Aorta (tissue), 5 donors: ENCODE measurements at regions not wholly inside any gene's neighbourhood (a gene's known extent, or its start where the extent isn't known, plus 50 kb on each side); places are given as distances from the start of the nearest gene placed in this dataset.

ENCODE experiments used
- ATAC-seq: fragments of 200-7000 bp; cut with Tn5 transposase; one replicate; pipeline ENCODE4 v1.9.1; 2022; ENCODE audit warnings: moderate library complexity; ENCODE audit not compliant: low FRiP score
- DNase-seq, 2 donors: peaks; one replicate each; pipeline ENCODE4 v3.0.0-alpha.2; 2020
- H3K27ac ChIP-seq, 2 donors: one replicate each; pipeline ENCODE4 v1.5.1; 2013; ENCODE audit warnings: low read length in 2 of 2, mild to moderate bottlenecking in 2 of 2, moderate library complexity in 2 of 2, control low read depth in 1 of 2, inconsistent platforms in 1 of 2, low read depth in 1 of 2
- H3K27me3 ChIP-seq, 2 donors: one replicate each; pipeline ENCODE4 v1.6.1; 2013; ENCODE audit warnings: control low read depth in 1 of 2, low read length in 1 of 2, mild to moderate bottlenecking in 1 of 2, moderate library complexity in 1 of 2; ENCODE audit not compliant: insufficient read depth in 2 of 2, control insufficient read depth in 1 of 2
- H3K36me3 ChIP-seq, 2 donors: one replicate each; pipeline ENCODE4 v1.6.1; 2013; ENCODE audit warnings: control low read depth in 1 of 2, low read length in 1 of 2, mild to moderate bottlenecking in 1 of 2; ENCODE audit not compliant: insufficient read depth in 2 of 2, control insufficient read depth in 1 of 2
- H3K4me1 ChIP-seq, 2 donors: one replicate each; pipeline ENCODE4 v1.6.1; 2013; ENCODE audit warnings: low read length in 2 of 2, control low read depth in 1 of 2, mild to moderate bottlenecking in 1 of 2, moderate library complexity in 1 of 2; ENCODE audit not compliant: insufficient read depth in 2 of 2, control insufficient read depth in 1 of 2
- H3K4me3 ChIP-seq, 2 donors: one replicate each; pipeline ENCODE4 v1.5.1; 2013; ENCODE audit warnings: low read length in 2 of 2, control low read depth in 1 of 2, mild to moderate bottlenecking in 1 of 2
- H3K9me3 ChIP-seq: one replicate; pipeline ENCODE4 v1.6.1; 2013; ENCODE audit warnings: mild to moderate bottlenecking, low read length; ENCODE audit not compliant: control insufficient read depth
- WGBS, 2 donors: extraction: QIAGEN DNeasy Blood & Tissue Kit; methylation state at CpG; one replicate each; pipeline ENCODE4 v1.1.7; 2013; 5-methylcytosine and 5-hydroxymethylcytosine counted together
- intact Hi-C, 2 donors: fragments of 100-400 bp; cut with DNase I; formaldehyde crosslinking; loops; one replicate each; pipeline versions ENCODE4 v1.14.2 to v1.15.0; 2022
- donor health status: healthy with polysubstance abuse.
- donor health status: Bipolar disorder and iron deficiency.
- donor health status: DM: no; HTN: no; CAD: no.
- donor health status: DM: no; HTN: no; CAD: no.
- donor health status: DM: yes; HTN: yes; CAD: no.

- H3K27ac ChIP-seq, result no peak overlapping the region
- no peak for DNase-seq
- no peaks in the 10 kb centered on the region for H3K36me3 ChIP-seq
- no peak overlapping the region for H3K4me3 ChIP-seq
- no peaks in the 10 kb centered on the region for H3K4me1 ChIP-seq
- intact Hi-C loops, result no loop called here
- WGBS, 2 donors, result 67 to 74% methylated on average over 2 of the region's 2 CpGs
- H3K27me3 ChIP-seq, result no peaks in the 10 kb centered on the region
- no peak for ATAC-seq
- no peaks in the 10 kb centered on the region for H3K9me3 ChIP-seq
Observed at GRCh38 chr3:20811631-20812030, 625.6 kb upstream of the SGO1 start.

GRCh38 chr3:20811006-20811405 lies 625.0 kb upstream of the SGO1 start:
- 72 to 82% methylated on average over 2 of the region's 2 CpGs for WGBS, 2 donors
- intact Hi-C loops, result no loop called here
- Histone ChIP-seq H3K9me3 (no peaks in the 10 kb centered on the region), H3K4me3 (no peak overlapping the region), H3K4me1 (no peaks in the 10 kb centered on the region), H3K27me3 (no peaks in the 10 kb centered on the region), H3K27ac (no peak overlapping the region), H3K36me3 (no peaks in the 10 kb centered on the region)
- DNase-seq, result no peak
- no peak for ATAC-seq

- Histone ChIP-seq H3K9me3 (no peaks in the 10 kb centered on the region), H3K4me3 (no peak overlapping the region), H3K36me3 (no peaks in the 10 kb centered on the region), H3K27ac (no peak overlapping the region), H3K27me3 (no peaks in the 10 kb centered on the region), H3K4me1 (no peaks in the 10 kb centered on the region)
- DNase-seq (no peak), ATAC-seq (no peak)
- intact Hi-C loops, result no loop called here
Observed at GRCh38 chr3:20810555-20810954, 624.5 kb upstream of the SGO1 start.

- intact Hi-C loops, result no loop called here
- WGBS, 2 donors, result 78 to 85% methylated on average over 3 of the region's 3 CpGs
- no peak overlapping the region for H3K4me3 ChIP-seq
- H3K36me3 ChIP-seq, result no peaks in the 10 kb centered on the region
- H3K4me1 ChIP-seq, result no peaks in the 10 kb centered on the region
- ATAC-seq (no peak), DNase-seq (no peak)
- no peak overlapping the region for H3K27ac ChIP-seq
- H3K9me3 ChIP-seq, result no peaks in the 10 kb centered on the region
- no peaks in the 10 kb centered on the region for H3K27me3 ChIP-seq
Observed at GRCh38 chr3:20809356-20809755, 623.4 kb upstream of the SGO1 start.

DNA sequence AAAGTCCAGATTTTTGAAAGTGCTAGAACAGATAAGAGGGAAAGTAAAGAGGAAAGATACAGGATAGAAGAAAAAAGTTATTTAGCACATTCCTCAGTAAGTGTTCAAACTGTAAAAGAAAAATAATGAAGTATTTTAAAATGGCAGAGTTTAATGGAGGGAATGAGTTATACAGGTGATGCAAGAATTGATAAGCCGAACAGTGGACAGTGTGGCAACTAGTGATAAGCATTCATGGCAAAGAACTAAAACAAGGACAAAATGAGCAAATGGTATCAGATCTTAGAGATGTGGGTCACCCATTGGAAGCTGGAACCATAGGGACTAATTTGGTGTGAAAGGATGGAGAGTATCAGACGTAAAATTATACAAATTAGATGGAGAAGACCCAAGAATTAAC lies 622.9 kb upstream of the SGO1 start:
- Histone ChIP-seq H3K36me3 (no peaks in the 10 kb centered on the region), H3K4me3 (no peak overlapping the region), H3K27ac (no peak overlapping the region), H3K4me1 (no peaks in the 10 kb centered on the region), H3K9me3 (no peaks in the 10 kb centered on the region), H3K27me3 (no peaks in the 10 kb centered on the region)
- intact Hi-C loops, result no loop called here
- DNase-seq, result no peak
- no peak for ATAC-seq
- 91 to 93% methylated on average over 2 of the region's 2 CpGs for WGBS, 2 donors

DNA sequence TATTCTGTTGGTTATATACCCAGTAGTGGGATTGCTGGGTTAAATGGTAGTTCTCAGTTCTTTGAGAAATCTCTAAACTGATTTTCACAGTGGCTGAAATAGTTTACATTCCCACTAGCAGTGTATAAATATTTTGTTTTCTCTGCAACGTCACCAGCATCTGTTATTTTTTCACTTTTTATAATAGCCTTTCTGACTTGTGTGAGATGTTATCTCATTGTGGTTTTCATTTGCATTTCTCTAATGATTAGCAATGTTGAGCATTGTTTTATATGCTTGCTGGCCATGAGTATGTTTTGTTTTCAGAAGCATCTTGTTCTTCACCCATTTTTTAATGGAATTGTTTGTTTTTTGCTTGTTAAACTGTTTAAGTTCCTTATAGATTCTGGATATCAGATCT lies 612.7 kb upstream of the SGO1 start:
- H3K9me3 ChIP-seq, result no peaks in the 10 kb centered on the region
- H3K36me3 ChIP-seq, result no peaks in the 10 kb centered on the region
- DNase-seq (no peak), ATAC-seq (no peak)
- WGBS, 2 donors, result 8 to 25% methylated on average over 1 of the region's 1 CpG
- no peaks in the 10 kb centered on the region for H3K27me3 ChIP-seq
- no peak overlapping the region for H3K4me3 ChIP-seq
- intact Hi-C loops, result no loop called here
- no peak overlapping the region for H3K27ac ChIP-seq
- H3K4me1 ChIP-seq, result no peaks in the 10 kb centered on the region

GRCh38 chr3:20787005-20787404 lies 601.0 kb upstream of the SGO1 start:
- ATAC-seq (no peak), DNase-seq (no peak)
- Histone ChIP-seq H3K9me3 (peaks cover 1% of the 10 kb centered on the region), H3K4me1 (no peaks in the 10 kb centered on the region), H3K27me3 (no peaks in the 10 kb centered on the region), H3K36me3 (no peaks in the 10 kb centered on the region), H3K4me3 (no peak overlapping the region), H3K27ac (no peak overlapping the region)
- 21 to 23% methylated on average over 4 of the region's 4 CpGs for WGBS, 2 donors
- intact Hi-C loops, result no loop called here

DNA sequence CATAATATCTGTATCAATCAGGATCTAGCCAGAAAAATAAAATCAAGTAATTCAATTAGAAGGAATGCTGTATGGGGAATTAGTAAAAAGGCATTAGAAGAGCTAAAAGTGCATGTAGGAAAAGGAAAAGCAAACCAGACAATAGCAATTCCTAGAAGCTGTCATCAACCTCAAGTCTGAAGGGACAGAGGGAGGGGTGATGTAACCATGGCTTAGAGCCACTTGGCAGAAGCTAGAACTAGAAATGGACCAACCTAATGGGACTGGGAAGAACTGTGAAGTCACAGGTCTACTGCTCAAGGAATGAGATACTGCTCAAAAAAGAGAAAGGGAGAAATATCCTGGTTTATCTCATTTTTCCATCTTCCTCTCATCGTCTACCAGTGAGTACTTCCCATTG lies 590.7 kb upstream of the SGO1 start:
- H3K27me3 ChIP-seq, result no peaks in the 10 kb centered on the region
- H3K27ac ChIP-seq, result no peak overlapping the region
- intact Hi-C loops, result no loop called here
- no peaks in the 10 kb centered on the region for H3K9me3 ChIP-seq
- ATAC-seq, result no peak
- H3K4me1 ChIP-seq, result no peaks in the 10 kb centered on the region
- no peak for DNase-seq
- 62 to 71% methylated on average over 1 of the region's 1 CpG for WGBS, 2 donors
- H3K36me3 ChIP-seq, result no peaks in the 10 kb centered on the region
- H3K4me3 ChIP-seq, result no peak overlapping the region

GRCh38 chr3:20776286-20776685 lies 590.3 kb upstream of the SGO1 start:
- intact Hi-C loops, result no loop called here
- ATAC-seq, result no peak

More at GRCh38 chr3:20776286-20776685, 590.3 kb upstream of the SGO1 start:
- no peaks in the 10 kb centered on the region for H3K9me3 ChIP-seq
- H3K4me1 ChIP-seq, result no peaks in the 10 kb centered on the region
- no peaks in the 10 kb centered on the region for H3K36me3 ChIP-seq
- no peak overlapping the region for H3K27ac ChIP-seq
- WGBS, 2 donors, result 0 to 1% methylated on average over 1 of the region's 1 CpG
- H3K27me3 ChIP-seq, result no peaks in the 10 kb centered on the region
- DNase-seq, result no peak
- no peak overlapping the region for H3K4me3 ChIP-seq
